IPS DF 6.9 (cell line): ENCODE measurements at regions not wholly inside any gene's neighbourhood (a gene's known extent, or its start where the extent isn't known, plus 50 kb on each side); places are given as distances from the start of the nearest gene placed in this dataset.

Experiments
- DNase-seq: peaks from one replicate; pipeline ENCODE4 v3.0.0-alpha.2; 2013; ENCODE audit warnings: low read depth, low spot score
- H3K27ac ChIP-seq: one replicate; pipeline ENCODE4 v1.5.1; 2013; ENCODE audit warnings: low read length, control low read depth
- H3K27me3 ChIP-seq: 2 replicates; pipeline ENCODE4 v1.6.1; 2013; ENCODE audit warnings: mild to moderate bottlenecking, low read length; ENCODE audit not compliant: control insufficient read depth, insufficient read depth
- H3K36me3 ChIP-seq: 2 replicates; pipeline ENCODE4 v1.6.1; 2013; ENCODE audit warnings: low read length; ENCODE audit not compliant: control insufficient read depth, insufficient read depth
- H3K4me1 ChIP-seq: 2 replicates; pipeline ENCODE4 v1.6.1; 2013; ENCODE audit warnings: low read length; ENCODE audit not compliant: control insufficient read depth, insufficient read depth
- H3K4me3 ChIP-seq: 2 replicates; pipeline ENCODE4 v1.5.1; 2013; ENCODE audit warnings: mild to moderate bottlenecking, low read length
- H3K9me3 ChIP-seq: 2 replicates; pipeline ENCODE4 v1.6.1; 2013; ENCODE audit warnings: low read length, inconsistent platforms; ENCODE audit not compliant: control insufficient read depth, insufficient read depth
- WGBS: extraction: QIAGEN DNeasy Blood & Tissue Kit; methylation state at CpG from one replicate; pipeline ENCODE4 v1.1.7; 2013; ENCODE audit warnings: mixed read lengths, missing lambda C conversion rate; ENCODE audit not compliant: insufficient read length, insufficient coverage; 5-methylcytosine and 5-hydroxymethylcytosine counted together

GRCh38 chr16:51310159-51310558, 159.1 kb upstream of the SALL1 start:
- no peaks in the 10 kb centered on the region for H3K36me3 ChIP-seq
- no peak overlapping the region for H3K4me3 ChIP-seq
- no peaks in the 10 kb centered on the region for H3K9me3 ChIP-seq
- H3K4me1 ChIP-seq, result peaks cover 3% of the 10 kb centered on the region; the same call in 1 of the 2 replicates
- no peak overlapping the region for H3K27ac ChIP-seq
- DNase-seq, result no peak
- H3K27me3 ChIP-seq, result no peaks in the 10 kb centered on the region

DNA sequence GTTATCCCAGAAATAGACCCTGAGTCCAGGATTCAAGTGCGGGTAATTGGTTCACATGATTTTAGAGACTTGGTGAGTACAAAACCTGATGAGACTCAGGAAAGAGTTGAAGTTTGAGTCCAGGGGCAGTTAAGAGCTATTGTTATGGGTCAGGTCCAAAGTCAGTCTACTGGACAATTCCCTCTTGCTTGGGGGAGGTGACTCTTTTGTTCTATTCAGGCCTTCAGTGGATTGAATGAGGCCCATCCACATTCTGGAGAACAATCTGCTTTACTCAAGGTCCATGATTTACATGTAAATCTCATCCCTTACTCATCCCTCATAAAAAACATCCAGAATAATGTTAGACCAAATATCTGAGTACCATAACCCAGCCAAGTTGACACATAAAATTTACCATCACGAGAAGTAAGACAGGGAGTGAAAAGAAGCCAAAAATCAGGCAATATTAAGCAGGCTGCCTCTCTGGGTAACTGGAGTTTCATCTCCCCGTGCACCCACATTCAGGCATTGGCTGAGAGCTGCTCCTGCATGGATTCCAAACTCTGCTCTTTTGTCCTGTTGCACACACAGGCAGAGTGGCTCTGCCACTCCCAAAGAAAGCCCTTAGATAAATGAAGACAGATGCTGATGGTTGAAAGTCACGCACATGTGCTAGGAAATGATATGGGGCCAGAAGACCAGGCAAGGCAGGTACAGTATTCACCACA, 156.0 kb upstream of the SALL1 start:
- no peak for DNase-seq
- no peaks in the 10 kb centered on the region for H3K9me3 ChIP-seq
- H3K4me3 ChIP-seq, result no peak overlapping the region
- H3K27ac ChIP-seq, result no peak overlapping the region
- H3K27me3 ChIP-seq, result no peaks in the 10 kb centered on the region
- no CpG with 5 or more reads among the region's 4 CpGs for WGBS
- no peaks in the 10 kb centered on the region for H3K36me3 ChIP-seq
- peaks cover 3% of the 10 kb centered on the region; the same call in 1 of the 2 replicates for H3K4me1 ChIP-seq

DNA sequence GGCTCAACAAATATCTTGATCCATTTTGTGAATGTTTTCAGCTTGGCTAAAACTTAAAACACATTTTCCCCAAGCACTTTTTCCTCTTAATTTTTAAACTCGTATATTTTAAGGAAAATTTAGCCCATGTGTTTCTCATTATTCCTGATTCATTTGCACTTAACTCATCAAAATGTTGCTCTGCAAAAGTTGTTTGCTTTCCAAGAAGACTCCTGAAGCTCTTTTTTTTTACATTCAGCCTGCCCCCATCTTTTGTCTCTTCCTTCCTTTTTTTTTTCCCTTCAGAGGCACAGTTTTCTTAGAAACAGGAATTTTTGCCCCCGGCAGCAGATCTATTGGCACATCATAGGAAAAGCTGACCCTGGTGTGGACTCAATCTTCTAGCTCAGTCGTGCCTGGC, 155.0 kb upstream of the SALL1 start:
- Histone ChIP-seq H3K27me3 (no peaks in the 10 kb centered on the region), H3K4me3 (no peak overlapping the region), H3K27ac (no peak overlapping the region), H3K9me3 (no peaks in the 10 kb centered on the region), H3K4me1 (peaks cover 3% of the 10 kb centered on the region; the same call in 1 of the 2 replicates), H3K36me3 (no peaks in the 10 kb centered on the region)
- WGBS, result 100% methylated on average over 1 of the region's 3 CpGs
- no peak for DNase-seq

DNA sequence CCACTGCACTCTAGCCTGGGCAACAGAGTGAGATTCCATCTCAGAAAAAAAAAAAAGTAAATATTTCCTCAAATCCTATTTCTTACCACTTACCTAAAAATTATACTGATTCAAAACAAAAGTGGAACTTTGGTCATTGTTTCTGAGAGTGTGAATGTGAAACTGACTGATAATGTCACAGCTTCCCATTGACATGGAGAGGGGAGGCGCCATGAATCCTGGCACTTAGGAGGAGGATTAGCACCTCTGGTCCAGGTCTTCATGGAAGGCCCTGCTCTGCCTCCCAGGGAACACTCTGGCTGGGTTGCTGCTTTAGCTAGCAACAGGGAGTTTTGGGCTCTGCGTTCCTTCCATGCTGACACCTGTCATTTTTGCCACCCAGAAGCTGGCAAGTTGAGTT, 154.3 kb upstream of the SALL1 start:
- Histone ChIP-seq H3K9me3 (no peaks in the 10 kb centered on the region), H3K36me3 (no peaks in the 10 kb centered on the region), H3K4me3 (no peak overlapping the region), H3K27me3 (no peaks in the 10 kb centered on the region), H3K4me1 (peaks cover 3% of the 10 kb centered on the region; the same call in 1 of the 2 replicates), H3K27ac (no peak overlapping the region)
- no CpG with 5 or more reads among the region's 2 CpGs for WGBS
- DNase-seq, result no peak

DNA sequence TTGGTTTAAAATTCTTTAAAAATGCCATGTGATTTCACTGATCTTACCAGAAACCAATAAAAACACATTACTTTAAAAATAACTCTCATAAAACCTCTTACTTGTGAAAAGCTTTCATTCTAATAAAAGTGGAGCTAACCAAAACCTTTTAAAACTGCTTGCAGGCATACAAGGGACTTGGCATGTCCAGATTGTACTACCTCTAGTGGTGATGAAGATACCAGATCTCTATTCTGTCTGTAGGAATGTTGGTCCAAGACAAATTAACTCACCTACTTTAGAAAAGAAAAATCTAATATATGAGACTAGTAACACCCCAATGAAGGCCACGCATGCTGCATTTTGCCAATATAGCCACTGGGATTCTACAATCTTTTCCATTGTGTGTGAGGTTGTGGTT, 151.0 kb upstream of the SALL1 start:
- no peak overlapping the region for H3K27ac ChIP-seq
- no CpG with 5 or more reads among the region's 1 CpG for WGBS
- no peaks in the 10 kb centered on the region for H3K4me1 ChIP-seq
- H3K36me3 ChIP-seq, result no peaks in the 10 kb centered on the region
- H3K9me3 ChIP-seq, result peaks cover 1% of the 10 kb centered on the region; the same call in 1 of the 2 replicates
- H3K4me3 ChIP-seq, result no peak overlapping the region
- no peak for DNase-seq
- no peaks in the 10 kb centered on the region for H3K27me3 ChIP-seq

DNA sequence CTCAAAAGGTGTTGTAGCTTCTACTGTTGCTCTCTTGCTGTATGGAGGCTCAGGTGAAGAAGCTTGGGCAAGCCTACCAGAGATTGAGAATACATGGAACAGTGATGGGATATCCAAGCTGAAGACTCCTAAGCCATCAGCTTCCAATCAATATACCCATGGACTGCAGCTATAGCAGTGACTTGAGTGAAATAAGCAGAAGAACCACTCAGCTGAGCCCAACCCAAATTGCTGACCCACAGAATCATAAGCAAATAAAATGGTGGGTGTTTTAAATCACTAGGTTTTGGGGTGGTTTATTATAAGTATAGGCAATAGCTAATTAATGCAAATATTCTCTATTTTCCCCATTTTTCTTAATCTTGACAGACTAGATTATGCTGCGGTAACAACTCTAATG, 147.7 kb upstream of the SALL1 start:
- no CpG with 5 or more reads among the region's 1 CpG for WGBS
- no peaks in the 10 kb centered on the region for H3K4me1 ChIP-seq
- H3K36me3 ChIP-seq, result no peaks in the 10 kb centered on the region
- no peaks in the 10 kb centered on the region for H3K27me3 ChIP-seq
- H3K4me3 ChIP-seq, result no peak overlapping the region
- DNase-seq, result no peak
- no peak overlapping the region for H3K27ac ChIP-seq
- H3K9me3 ChIP-seq, result peaks cover 1% of the 10 kb centered on the region; the same call in 1 of the 2 replicates

- H3K9me3 ChIP-seq, result no peaks in the 10 kb centered on the region
- no peak overlapping the region for H3K27ac ChIP-seq
- H3K4me3 ChIP-seq, result no peak overlapping the region
- H3K36me3 ChIP-seq, result no peaks in the 10 kb centered on the region
- no peaks in the 10 kb centered on the region for H3K27me3 ChIP-seq
- DNase-seq, result peak; percentile 29
- WGBS, result no CpG with 5 or more reads among the region's 4 CpGs
- peaks cover 3% of the 10 kb centered on the region; the same call in 1 of the 2 replicates for H3K4me1 ChIP-seq
Measured at GRCh38 chr16:51290442-51291285, 139.6 kb upstream of the SALL1 start.

DNA sequence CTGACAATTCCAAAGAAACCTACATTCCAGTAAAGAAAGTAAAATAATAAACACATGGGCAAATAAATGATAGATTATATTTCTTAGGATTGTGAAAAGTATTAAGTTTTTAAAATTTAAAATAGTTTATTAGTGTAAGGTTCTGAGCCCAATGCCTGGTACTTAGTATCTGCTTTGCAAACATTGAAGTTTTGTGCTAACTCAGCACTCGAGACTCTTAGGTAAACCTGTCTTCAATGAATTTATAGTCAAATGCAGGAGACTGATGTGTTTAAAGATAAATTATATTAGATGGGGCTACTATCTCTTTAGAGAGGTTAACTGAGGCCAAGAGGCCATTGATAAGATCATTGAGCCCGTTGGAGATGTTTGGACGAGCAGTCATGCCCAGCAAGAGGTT, 138.3 kb upstream of the SALL1 start:
- Histone ChIP-seq H3K27me3 (no peaks in the 10 kb centered on the region), H3K27ac (no peak overlapping the region), H3K36me3 (no peaks in the 10 kb centered on the region), H3K9me3 (no peaks in the 10 kb centered on the region), H3K4me3 (no peak overlapping the region), H3K4me1 (peaks cover 3% of the 10 kb centered on the region; the same call in 1 of the 2 replicates)
- WGBS, result no CpG with 5 or more reads among the region's 3 CpGs
- DNase-seq, result no peak

GRCh38 chr16:51287121-51287755, 136.2 kb upstream of the SALL1 start:
- WGBS, result no CpG with 5 or more reads among the region's 14 CpGs

DNA sequence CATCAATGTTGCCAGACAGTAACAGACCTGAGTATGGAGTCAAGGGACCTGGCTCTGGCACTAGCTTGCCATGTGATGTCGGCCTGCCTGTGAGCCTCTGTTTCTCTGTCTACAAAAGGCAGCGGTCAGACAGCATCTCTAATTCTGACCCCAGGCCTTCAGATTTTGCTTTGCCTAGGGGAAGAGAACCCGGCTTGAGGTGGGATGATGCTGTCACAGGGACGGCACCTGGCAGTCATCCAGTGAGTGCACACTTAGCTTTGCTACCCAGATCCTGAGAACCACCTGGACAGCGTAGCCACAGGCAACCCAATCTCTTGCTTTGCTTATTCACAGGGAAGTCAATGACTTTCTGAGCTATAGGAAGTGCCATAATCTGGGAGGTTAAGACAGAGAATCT, 135.2 kb upstream of the SALL1 start:
- no CpG with 5 or more reads among the region's 5 CpGs for WGBS
- H3K27ac ChIP-seq, result no peak overlapping the region
- H3K9me3 ChIP-seq, result no peaks in the 10 kb centered on the region
- DNase-seq, result no peak
- no peaks in the 10 kb centered on the region for H3K36me3 ChIP-seq
- no peaks in the 10 kb centered on the region for H3K27me3 ChIP-seq
- no peak overlapping the region for H3K4me3 ChIP-seq
- peaks cover 3% of the 10 kb centered on the region; the same call in 1 of the 2 replicates for H3K4me1 ChIP-seq

More at GRCh38 chr16:51287121-51287755, 136.2 kb upstream of the SALL1 start:
- no peak for DNase-seq
- Histone ChIP-seq H3K4me3 (no peak overlapping the region), H3K27me3 (no peaks in the 10 kb centered on the region), H3K4me1 (peaks cover 3% of the 10 kb centered on the region; the same call in 1 of the 2 replicates), H3K27ac (no peak overlapping the region), H3K36me3 (no peaks in the 10 kb centered on the region), H3K9me3 (no peaks in the 10 kb centered on the region)
